Gastrocnemius medialis (tissue), 4 donors: ENCODE measurements at regions not wholly inside any gene's neighbourhood (a gene's known extent, or its start where the extent isn't known, plus 50 kb on each side); places are given as distances from the start of the nearest gene placed in this dataset.

Experiments used
- POLR2A ChIP-seq, 2 donors: fragments of 450-650 bp; IDR thresholded peaks; one replicate each; pipeline ENCODE4 v1.6.1; 2017; ENCODE audit warnings: antibody characterized with exemption in 2 of 2, mild to moderate bottlenecking in 2 of 2, moderate library complexity in 2 of 2
- TF ChIP-seq, protein P1 (sequence below), 5 experiments: fragments of 450-650 bp in 3 of 5; fragments of 200-600 bp in 2 of 5; sonication (generic) in 2 of 5; IDR thresholded peaks in 4 of 5; conservative IDR thresholded peaks in 1 of 5; 1 replicate in 4 of 5; 2 replicates in 1 of 5; pipeline ENCODE4 v1.5.1; 2016 to 2019; ENCODE audit warnings: antibody characterized with exemption in 5 of 5, mild to moderate bottlenecking in 3 of 5, moderate library complexity in 3 of 5

DNA sequence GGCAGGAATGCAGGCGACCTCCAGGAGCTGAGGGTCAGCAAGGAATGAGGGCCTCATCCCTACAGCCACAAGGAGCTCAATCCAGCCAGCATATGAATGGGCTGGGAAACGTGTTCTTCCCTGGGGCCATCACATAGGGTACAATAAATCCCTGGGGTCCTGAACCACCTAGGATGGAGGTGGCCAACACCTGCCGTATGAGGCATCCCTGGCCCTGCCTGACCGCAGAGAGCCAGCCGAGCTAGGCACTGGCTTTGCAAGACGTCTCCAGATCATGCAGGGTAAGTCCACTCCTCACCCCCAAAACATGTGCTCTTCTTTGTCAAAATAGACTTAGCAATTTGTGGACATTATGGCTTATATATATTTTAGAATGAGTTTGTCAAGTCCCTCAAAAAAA lies 303.7 kb upstream of the DIO3 start:
- TF ChIP-seq, protein P1, sequence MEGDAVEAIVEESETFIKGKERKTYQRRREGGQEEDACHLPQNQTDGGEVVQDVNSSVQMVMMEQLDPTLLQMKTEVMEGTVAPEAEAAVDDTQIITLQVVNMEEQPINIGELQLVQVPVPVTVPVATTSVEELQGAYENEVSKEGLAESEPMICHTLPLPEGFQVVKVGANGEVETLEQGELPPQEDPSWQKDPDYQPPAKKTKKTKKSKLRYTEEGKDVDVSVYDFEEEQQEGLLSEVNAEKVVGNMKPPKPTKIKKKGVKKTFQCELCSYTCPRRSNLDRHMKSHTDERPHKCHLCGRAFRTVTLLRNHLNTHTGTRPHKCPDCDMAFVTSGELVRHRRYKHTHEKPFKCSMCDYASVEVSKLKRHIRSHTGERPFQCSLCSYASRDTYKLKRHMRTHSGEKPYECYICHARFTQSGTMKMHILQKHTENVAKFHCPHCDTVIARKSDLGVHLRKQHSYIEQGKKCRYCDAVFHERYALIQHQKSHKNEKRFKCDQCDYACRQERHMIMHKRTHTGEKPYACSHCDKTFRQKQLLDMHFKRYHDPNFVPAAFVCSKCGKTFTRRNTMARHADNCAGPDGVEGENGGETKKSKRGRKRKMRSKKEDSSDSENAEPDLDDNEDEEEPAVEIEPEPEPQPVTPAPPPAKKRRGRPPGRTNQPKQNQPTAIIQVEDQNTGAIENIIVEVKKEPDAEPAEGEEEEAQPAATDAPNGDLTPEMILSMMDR (IDR thresholded peaks at IDR 0.05 in 4 of 5, conservative IDR thresholded peaks at IDR 0.05 in 1 of 5), result no peak
- no peak for TF ChIP-seq POLR2A (IDR thresholded peaks at IDR 0.05)
